H9 (cell line): ENCODE measurements at regions not wholly inside any gene's neighbourhood (a gene's known extent, or its start where the extent isn't known, plus 50 kb on each side); places are given as distances from the start of the nearest gene placed in this dataset.

Experiments used
- DNase-seq: peaks from one replicate; pipeline ENCODE4 v3.0.0-alpha.2; 2017
- H2AFZ ChIP-seq: one replicate; pipeline ENCODE4 v1.6.1; 2013; ENCODE audit warnings: mild to moderate bottlenecking, low read length, control low read depth, moderate library complexity
- H2AK5ac ChIP-seq: 2 replicates; pipeline ENCODE4 v1.6.1; 2013; ENCODE audit warnings: low read length, control low read depth, mixed read lengths; ENCODE audit not compliant: insufficient read length
- H2BK120ac ChIP-seq: one replicate; pipeline ENCODE4 v1.6.1; 2013; ENCODE audit warnings: low read depth, mild to moderate bottlenecking, low read length, control low read depth, inconsistent platforms; ENCODE audit not compliant: poor library complexity, severe bottlenecking
- H2BK12ac ChIP-seq: 2 replicates; pipeline ENCODE4 v1.6.1; 2013; ENCODE audit warnings: low read length, control low read depth, mixed read lengths, low read depth; ENCODE audit not compliant: insufficient read length
- H2BK15ac ChIP-seq: 2 replicates; pipeline ENCODE4 v1.6.1; 2013; ENCODE audit warnings: low read depth, low read length, control low read depth
- H2BK20ac ChIP-seq: one replicate; pipeline ENCODE4 v1.6.1; 2013; ENCODE audit warnings: low read depth, mild to moderate bottlenecking, low read length, control low read depth, inconsistent platforms; ENCODE audit not compliant: poor library complexity, severe bottlenecking
- H2BK5ac ChIP-seq: 2 replicates; pipeline ENCODE4 v1.6.1; 2013; ENCODE audit warnings: low read length, control low read depth, mixed read lengths; ENCODE audit not compliant: insufficient read length
- H3K14ac ChIP-seq: 2 replicates; pipeline ENCODE4 v1.6.1; 2013; ENCODE audit warnings: low read length, control low read depth; ENCODE audit not compliant: insufficient read depth
- H3K18ac ChIP-seq: 2 replicates; pipeline ENCODE4 v1.6.1; 2013; ENCODE audit warnings: low read depth, mild to moderate bottlenecking, mixed read lengths, low read length, control low read depth; ENCODE audit not compliant: insufficient read length
- H3K23ac ChIP-seq: 2 replicates; pipeline ENCODE4 v1.6.1; 2013; ENCODE audit warnings: low read length, control low read depth, mixed read lengths, low read depth; ENCODE audit not compliant: insufficient read length
- H3K23me2 ChIP-seq: 2 replicates; pipeline ENCODE4 v1.6.1; 2013; ENCODE audit warnings: low read depth, mild to moderate bottlenecking, mixed read lengths, low read length, control low read depth; ENCODE audit not compliant: insufficient read length, poor library complexity, severe bottlenecking
- H3K27ac ChIP-seq: 2 replicates; pipeline ENCODE4 v1.5.1; 2013; ENCODE audit warnings: low read length, control low read depth, mixed read lengths, low read depth; ENCODE audit not compliant: insufficient read length
- H3K27me3 ChIP-seq: 2 replicates; pipeline ENCODE4 v1.6.1; 2013; ENCODE audit warnings: low read length, control low read depth, inconsistent platforms; ENCODE audit not compliant: insufficient read depth
- H3K4ac ChIP-seq: 2 replicates; pipeline ENCODE4 v1.6.1; 2013; ENCODE audit warnings: low read depth, mild to moderate bottlenecking, control low read depth, inconsistent platforms, low read length, moderate library complexity
- H3K4me1 ChIP-seq: 2 replicates; pipeline ENCODE4 v1.6.1; 2013; ENCODE audit warnings: low read length, control low read depth, inconsistent platforms; ENCODE audit not compliant: insufficient read depth
- H3K4me2 ChIP-seq: 2 replicates; pipeline ENCODE4 v1.6.1; 2013; ENCODE audit warnings: low read length, control low read depth, mixed read lengths; ENCODE audit not compliant: insufficient read length, insufficient read depth
- H3K56ac ChIP-seq: 2 replicates; pipeline ENCODE4 v1.6.1; 2013; ENCODE audit warnings: low read depth, mild to moderate bottlenecking, mixed read lengths, low read length, control low read depth; ENCODE audit not compliant: insufficient read length
- H3K79me1 ChIP-seq: 2 replicates; pipeline ENCODE4 v1.6.1; 2013; ENCODE audit warnings: low read depth, mild to moderate bottlenecking, moderate library complexity, low read length, control low read depth, inconsistent platforms; ENCODE audit not compliant: insufficient read depth, poor library complexity, severe bottlenecking
- H3K79me2 ChIP-seq: 2 replicates; pipeline ENCODE4 v1.6.1; 2013; ENCODE audit warnings: low read length, control low read depth, inconsistent platforms; ENCODE audit not compliant: insufficient read depth
- H3K9ac ChIP-seq: 2 replicates; pipeline ENCODE4 v1.6.1; 2013; ENCODE audit warnings: low read length, control low read depth, mixed read lengths; ENCODE audit not compliant: insufficient read length; ENCODE audit errors: extremely low read depth
- H3K9me3 ChIP-seq: one replicate; pipeline ENCODE4 v1.6.1; 2013; ENCODE audit warnings: low read depth, low read length, inconsistent platforms; ENCODE audit not compliant: control insufficient read depth
- H3T11ph ChIP-seq: one replicate; pipeline ENCODE4 v1.6.1; 2013; ENCODE audit warnings: mild to moderate bottlenecking, low read length, control low read depth, inconsistent platforms
- H4K20me1 ChIP-seq: one replicate; pipeline ENCODE4 v1.6.1; 2013; ENCODE audit not compliant: control insufficient read depth, insufficient read length, insufficient read depth
- H4K5ac ChIP-seq: 2 replicates; pipeline ENCODE4 v1.6.1; 2013; ENCODE audit warnings: low read depth, mild to moderate bottlenecking, mixed read lengths, low read length, control low read depth; ENCODE audit not compliant: insufficient read length
- H4K8ac ChIP-seq: replicated peaks from 2 replicates; pipeline ENCODE4 v1.6.1; 2013; ENCODE audit warnings: low read length, control low read depth, mixed read lengths, low read depth; ENCODE audit not compliant: insufficient read length
- H4K91ac ChIP-seq: 2 replicates; pipeline ENCODE4 v1.6.1; 2013; ENCODE audit warnings: low read depth, mild to moderate bottlenecking, moderate library complexity, mixed read lengths, low read length, control low read depth; ENCODE audit not compliant: insufficient read length
- H3K27ac Mint-ChIP-seq, 3 experiments: 2 replicates in 2 of 3; 3 replicates in 1 of 3; pipeline ENCODE4 v1.8.0; 2020 to 2021; ENCODE audit warnings: mixed read lengths in 3 of 3, mild to moderate bottlenecking in 1 of 3, moderate library complexity in 1 of 3
- H3K27me3 Mint-ChIP-seq: 2 replicates; pipeline ENCODE4 v1.8.0; 2021; ENCODE audit warnings: low read depth, mild to moderate bottlenecking, moderate library complexity, mixed read lengths
- H3K36me3 Mint-ChIP-seq, 3 experiments: 2 replicates in 2 of 3; 3 replicates in 1 of 3; pipeline ENCODE4 v1.8.0; 2020 to 2021; ENCODE audit warnings: low read depth in 3 of 3, mixed read lengths in 3 of 3; ENCODE audit not compliant: insufficient read depth in 1 of 3
- H3K4me1 Mint-ChIP-seq, 2 experiments: 2 replicates each; pipeline ENCODE4 v1.8.0; 2020; ENCODE audit warnings: mixed read lengths in 2 of 2
- H3K4me3 Mint-ChIP-seq, 2 experiments: 2 replicates in 1 of 2; 3 replicates in 1 of 2; pipeline ENCODE4 v1.8.0; 2020 to 2021; ENCODE audit warnings: mild to moderate bottlenecking in 2 of 2, mixed read lengths in 2 of 2, moderate library complexity in 1 of 2
- H3K9me3 Mint-ChIP-seq, 2 experiments: 2 replicates in 1 of 2; 3 replicates in 1 of 2; pipeline ENCODE4 v1.8.0; 2020; ENCODE audit warnings: mild to moderate bottlenecking in 2 of 2, mixed read lengths in 2 of 2, moderate library complexity in 1 of 2
- CTCF ChIP-seq: fragments of 200-600 bp; sonication (generic); conservative IDR thresholded peaks from 3 replicates; pipeline ENCODE4 v1.8.0; 2021; ENCODE audit warnings: antibody characterized with exemption, mild to moderate bottlenecking
- WGBS: extraction: QIAGEN DNeasy Blood & Tissue Kit; methylation state at CpG from one replicate; pipeline ENCODE4 v1.1.7; 2013; ENCODE audit warnings: missing lambda C conversion rate, low lambda C conversion rate, mixed read lengths; ENCODE audit not compliant: insufficient read length; ENCODE audit errors: extremely low coverage; 5-methylcytosine and 5-hydroxymethylcytosine counted together

GRCh38 chr16:6364846-6365245 is 967.8 kb upstream of the RBFOX1 start:
- H3K56ac ChIP-seq = no peak overlapping the region
- H3T11ph ChIP-seq = no peak overlapping the region
- no CpG with 5 or more reads among the region's 3 CpGs for WGBS
- no peak overlapping the region for H2AK5ac ChIP-seq
- H3K4ac ChIP-seq = no peak overlapping the region
- no peak overlapping the region for H3K23ac ChIP-seq
- no peak for TF ChIP-seq CTCF
- no peak overlapping the region for H2BK5ac ChIP-seq
- no peaks in the 10 kb centered on the region for H3K79me2 ChIP-seq
- no peaks in the 10 kb centered on the region for H3K4me1 ChIP-seq
- H2BK12ac ChIP-seq = no peak overlapping the region
- no peak overlapping the region for H4K8ac ChIP-seq
- H3K23me2 ChIP-seq = no peaks in the 10 kb centered on the region
- Mint-ChIP-seq H3K27ac (no peak overlapping the region), H3K9me3 (no peaks in the 10 kb centered on the region; a peak in 1 of 5 replicates), H3K36me3 (peaks cover 0 to 4% (median 3%) of the 10 kb centered on the region in 3 experiments; a peak in 4 of 7 replicates), H3K4me3 (no peak overlapping the region; a peak in 1 of 5 replicates), H3K4me1 (peaks cover 12 to 18% of the 10 kb centered on the region in 2 experiments), H3K27me3 (no peaks in the 10 kb centered on the region)
- DNase-seq = no peak
- H3K9ac ChIP-seq = no peak overlapping the region
- no peak overlapping the region for H2BK120ac ChIP-seq
- no peak overlapping the region for H2AFZ ChIP-seq
- H2BK20ac ChIP-seq = no peak overlapping the region
- H4K91ac ChIP-seq = no peak overlapping the region
- no peaks in the 10 kb centered on the region for H4K20me1 ChIP-seq
- no peak overlapping the region for H3K27ac ChIP-seq
- H3K27me3 ChIP-seq = no peaks in the 10 kb centered on the region
- H4K5ac ChIP-seq = no peak overlapping the region
- no peak overlapping the region for H2BK15ac ChIP-seq
- H3K4me2 ChIP-seq = no peak overlapping the region
- no peak overlapping the region for H3K18ac ChIP-seq
- no peak overlapping the region for H3K14ac ChIP-seq
- H3K9me3 ChIP-seq = no peaks in the 10 kb centered on the region
- no peaks in the 10 kb centered on the region for H3K79me1 ChIP-seq
